GM18505 (cell line): ENCODE measurements at regions not wholly inside any gene's neighbourhood (a gene's known extent, or its start where the extent isn't known, plus 50 kb on each side); places are given as distances from the start of the nearest gene placed in this dataset.

Experiments used
- ATAC-seq: cut with Tn5 transposase; IDR thresholded peaks from one replicate; pipeline ENCODE4 v1.9.1; 2021; ENCODE audit not compliant: unreplicated experiment
- POLR2A ChIP-seq: IDR thresholded peaks from 4 replicates; pipeline ENCODE4 v1.6.1; 2011; ENCODE audit warnings: borderline replicate concordance; ENCODE audit not compliant: insufficient read depth, insufficient read length; ENCODE audit errors: extremely low read depth

DNA sequence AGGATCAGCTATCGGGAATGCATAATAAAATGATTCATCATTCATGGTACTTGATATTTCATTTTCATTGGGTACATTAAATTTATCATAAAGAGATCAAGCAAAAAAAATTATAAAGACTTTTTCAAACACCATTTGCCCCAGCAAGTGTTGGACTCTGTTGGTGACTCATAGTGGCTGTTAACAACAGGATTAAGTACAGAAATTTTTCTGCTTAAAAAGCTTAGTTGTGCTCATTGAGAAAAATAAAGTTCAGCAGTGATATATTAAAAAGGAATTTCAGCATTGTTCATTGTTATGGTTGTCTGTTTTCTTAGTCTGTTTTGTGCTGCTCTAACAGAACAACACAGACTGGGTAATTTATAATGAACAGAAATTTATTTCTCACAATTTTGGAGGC is 86.2 kb upstream of the PCDH10 start:
- no peak for TF ChIP-seq POLR2A
- ATAC-seq, result no peak

DNA sequence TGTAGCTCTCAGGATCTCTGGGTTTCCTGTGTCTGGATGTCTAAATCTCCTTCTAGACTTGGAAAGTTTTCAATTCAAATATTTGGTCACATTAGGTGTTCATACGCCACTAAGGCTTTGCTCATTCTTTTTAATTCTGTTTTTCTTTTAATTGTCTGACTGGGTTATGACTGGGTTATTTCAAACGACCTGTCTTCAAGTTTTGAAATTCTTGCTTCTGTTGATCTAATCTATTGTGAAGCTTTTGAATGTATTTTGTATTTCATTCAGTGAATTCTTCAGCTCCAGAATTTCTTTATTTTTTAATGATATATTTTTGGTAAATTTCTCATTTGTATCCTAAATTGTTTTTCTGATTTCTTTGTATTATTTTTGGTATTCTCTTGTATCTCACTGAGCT is 81.0 kb upstream of the PCDH10 start:
- no peak for TF ChIP-seq POLR2A
- ATAC-seq, result no peak

- no peak for TF ChIP-seq POLR2A
- ATAC-seq, result no peak
Measured at GRCh38 chr4:133081246-133081645, 67.8 kb upstream of the PCDH10 start.

DNA sequence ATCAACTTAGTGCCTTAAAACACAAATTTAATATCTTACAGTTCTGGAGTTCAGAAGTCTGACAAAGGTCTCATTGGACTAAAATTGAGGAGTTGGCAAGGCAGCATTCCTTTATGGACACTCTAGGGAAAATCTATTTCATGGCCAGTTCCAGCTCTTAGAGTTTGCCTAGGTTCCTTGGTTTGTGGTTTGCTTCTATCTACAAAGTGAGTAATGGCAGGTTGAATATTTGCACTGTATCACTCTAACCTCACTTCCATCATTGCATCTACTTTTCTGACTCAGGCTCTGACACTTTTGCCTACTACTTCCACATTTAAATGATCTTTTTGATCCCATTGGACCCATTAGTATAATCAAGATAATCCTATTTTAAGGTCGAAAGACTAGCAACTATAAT is 64.7 kb upstream of the PCDH10 start:
- no peak for TF ChIP-seq POLR2A
- no peak for ATAC-seq

DNA sequence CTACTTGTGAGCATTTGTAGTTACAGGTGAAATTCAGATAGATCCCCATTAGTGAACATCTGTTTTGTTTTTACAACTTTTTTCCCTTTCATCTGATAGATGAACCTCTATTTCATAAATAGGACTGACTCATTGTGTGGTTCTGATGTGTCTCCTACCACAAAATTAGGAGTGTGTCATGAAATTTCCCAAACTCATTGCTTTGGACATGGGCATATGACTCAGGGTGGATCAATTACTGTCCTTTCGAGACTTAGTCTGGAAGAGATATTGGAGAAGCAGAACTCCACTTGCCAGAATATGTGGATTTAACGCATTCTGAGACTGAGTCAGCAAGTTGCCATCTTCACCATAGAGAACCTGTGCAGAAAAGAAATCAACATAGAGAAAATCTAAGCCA is 53.5 kb upstream of the PCDH10 start:
- no peak for ATAC-seq
- no peak for TF ChIP-seq POLR2A

DNA sequence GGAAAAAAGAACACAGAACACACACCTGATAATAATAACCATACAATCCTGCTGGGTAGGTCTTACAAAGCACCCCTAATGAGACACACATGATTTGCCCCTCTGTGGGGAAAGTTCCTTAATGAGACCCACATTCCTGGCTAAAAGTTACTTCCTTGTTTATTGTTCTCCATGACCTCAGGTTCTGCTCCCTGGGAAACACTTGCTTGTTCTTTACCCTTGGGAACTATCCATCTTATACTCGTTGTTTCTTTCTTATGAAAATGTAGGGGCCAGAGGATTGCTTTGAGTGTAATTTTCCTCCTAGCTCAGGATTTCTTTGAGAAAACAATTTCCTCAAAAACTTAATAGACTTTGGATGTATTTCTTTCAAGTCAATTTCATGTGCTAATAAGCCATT is 52.1 kb upstream of the PCDH10 start:
- ATAC-seq, result no peak
- no peak for TF ChIP-seq POLR2A
